BE2C (cell line): ENCODE measurements at regions not wholly inside any gene's neighbourhood (a gene's known extent, or its start where the extent isn't known, plus 50 kb on each side); places are given as distances from the start of the nearest gene placed in this dataset.

Experiments used
- DNase-seq: peaks from one replicate; pipeline ENCODE4 v3.0.0-alpha.2; 2020
- H3K27me3 ChIP-seq: fragments of 250-450 bp; sonication (Bioruptor Pico); 2 replicates; pipeline ENCODE4 v1.5.1; 2020; ENCODE audit warnings: mild to moderate bottlenecking
- H3K36me3 ChIP-seq: fragments of 250-450 bp; sonication (Bioruptor Pico); 2 replicates; pipeline ENCODE4 v1.5.1; 2020; ENCODE audit warnings: mild to moderate bottlenecking
- H3K4me1 ChIP-seq: fragments of 250-450 bp; sonication (Bioruptor Pico); 2 replicates; pipeline ENCODE4 v1.5.1; 2020
- H3K4me3 ChIP-seq: 2 replicates; pipeline ENCODE4 v1.5.1; 2011; ENCODE audit warnings: low read depth, low read length
- H3K9me3 ChIP-seq: fragments of 250-450 bp; sonication (Bioruptor Pico); 2 replicates; pipeline ENCODE4 v1.5.1; 2020
- TF ChIP-seq, protein P1 (sequence below): IDR thresholded peaks from 2 replicates; pipeline ENCODE4 v1.5.1; 2012; ENCODE audit warnings: mild to moderate bottlenecking, low read depth, low read length

DNA sequence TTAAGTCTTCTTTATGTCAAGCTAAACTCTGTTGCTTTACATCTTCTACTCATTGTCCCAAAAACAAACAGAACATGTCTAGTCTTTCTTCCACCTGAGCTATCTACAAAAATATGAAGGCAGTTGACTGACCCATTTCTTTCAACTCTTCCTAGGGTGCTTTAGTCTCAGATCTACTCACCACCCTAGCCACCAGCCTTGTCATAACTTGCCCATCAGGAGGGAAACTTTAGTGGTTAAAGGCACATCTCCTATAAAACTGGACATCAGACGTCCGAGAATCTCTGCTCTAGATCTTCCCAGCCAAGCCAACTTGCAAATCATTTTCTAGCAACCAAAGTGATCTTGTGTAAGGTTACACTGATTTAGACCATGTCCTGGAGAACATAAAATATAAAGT, 205.0 kb downstream of the ACTL7B start:
- H3K36me3 ChIP-seq: no peaks in the 10 kb centered on the region
- H3K9me3 ChIP-seq: no peaks in the 10 kb centered on the region
- TF ChIP-seq, protein P1, sequence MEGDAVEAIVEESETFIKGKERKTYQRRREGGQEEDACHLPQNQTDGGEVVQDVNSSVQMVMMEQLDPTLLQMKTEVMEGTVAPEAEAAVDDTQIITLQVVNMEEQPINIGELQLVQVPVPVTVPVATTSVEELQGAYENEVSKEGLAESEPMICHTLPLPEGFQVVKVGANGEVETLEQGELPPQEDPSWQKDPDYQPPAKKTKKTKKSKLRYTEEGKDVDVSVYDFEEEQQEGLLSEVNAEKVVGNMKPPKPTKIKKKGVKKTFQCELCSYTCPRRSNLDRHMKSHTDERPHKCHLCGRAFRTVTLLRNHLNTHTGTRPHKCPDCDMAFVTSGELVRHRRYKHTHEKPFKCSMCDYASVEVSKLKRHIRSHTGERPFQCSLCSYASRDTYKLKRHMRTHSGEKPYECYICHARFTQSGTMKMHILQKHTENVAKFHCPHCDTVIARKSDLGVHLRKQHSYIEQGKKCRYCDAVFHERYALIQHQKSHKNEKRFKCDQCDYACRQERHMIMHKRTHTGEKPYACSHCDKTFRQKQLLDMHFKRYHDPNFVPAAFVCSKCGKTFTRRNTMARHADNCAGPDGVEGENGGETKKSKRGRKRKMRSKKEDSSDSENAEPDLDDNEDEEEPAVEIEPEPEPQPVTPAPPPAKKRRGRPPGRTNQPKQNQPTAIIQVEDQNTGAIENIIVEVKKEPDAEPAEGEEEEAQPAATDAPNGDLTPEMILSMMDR: no peak
- no peak for DNase-seq
- no peak overlapping the region for H3K4me3 ChIP-seq
- H3K27me3 ChIP-seq: no peaks in the 10 kb centered on the region
- H3K4me1 ChIP-seq: no peaks in the 10 kb centered on the region

DNA sequence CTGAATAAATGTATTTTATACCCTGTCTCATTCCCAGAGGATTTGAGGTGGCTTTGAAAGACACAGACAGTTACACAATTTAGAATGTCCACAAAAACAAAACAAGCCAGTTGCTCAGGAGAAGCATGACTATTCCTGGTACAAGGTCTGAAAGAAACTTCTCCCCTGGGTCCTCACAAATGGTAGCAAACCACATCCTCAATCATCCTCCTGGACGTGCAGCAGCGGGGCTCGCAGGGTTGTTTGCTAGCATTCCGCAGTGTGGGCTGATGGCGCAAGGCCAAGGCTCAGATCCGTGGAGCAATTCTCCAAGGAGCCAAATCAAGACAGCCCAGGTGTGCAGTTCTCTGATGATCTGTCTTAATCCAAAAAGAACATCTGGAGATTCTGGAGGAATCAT, 210.3 kb downstream of the ACTL7B start:
- TF ChIP-seq, protein P1: no peak
- H3K9me3 ChIP-seq: no peaks in the 10 kb centered on the region
- no peak for DNase-seq

DNA sequence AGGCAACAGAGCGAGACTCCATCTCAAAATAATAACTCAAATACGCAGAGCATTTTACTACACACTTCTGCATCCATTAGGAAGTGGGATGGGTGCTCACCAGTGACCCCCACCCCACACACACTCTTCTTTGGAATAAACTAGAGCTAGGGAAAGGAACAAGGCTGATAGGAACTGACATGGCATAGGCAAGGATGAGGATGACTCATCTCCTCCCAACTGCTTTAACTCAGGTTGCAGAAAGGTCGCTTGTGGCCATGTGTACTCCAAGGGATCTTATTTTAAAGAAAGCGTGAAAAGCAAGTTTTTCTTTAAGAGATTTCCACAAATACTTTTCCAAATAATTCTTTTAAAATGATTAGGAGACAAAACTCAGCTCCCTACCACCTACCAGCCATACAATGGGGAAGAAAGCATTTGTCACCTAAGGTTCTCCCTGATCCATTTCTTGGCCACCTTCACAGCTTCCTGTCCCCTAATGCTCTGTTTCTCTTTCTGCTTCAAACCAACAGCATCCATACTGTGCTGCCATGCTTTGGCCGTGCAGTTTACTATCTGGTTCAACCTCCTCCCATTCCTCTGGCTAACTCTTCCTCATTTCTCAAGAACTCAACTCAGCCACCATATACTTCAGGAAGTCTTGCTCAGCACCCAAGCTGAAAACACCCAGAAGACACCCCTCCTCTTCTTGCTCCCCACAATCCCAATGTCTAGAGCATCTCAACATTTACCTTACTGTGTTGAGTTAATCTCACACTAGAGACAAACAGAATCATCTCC, 211.9 kb downstream of the ACTL7B start:
- H3K4me3 ChIP-seq: no peak overlapping the region
- H3K27me3 ChIP-seq: no peaks in the 10 kb centered on the region
- H3K4me1 ChIP-seq: no peaks in the 10 kb centered on the region
- DNase-seq: no peak
- H3K36me3 ChIP-seq: no peaks in the 10 kb centered on the region
- TF ChIP-seq, protein P1: no peak
- no peaks in the 10 kb centered on the region for H3K9me3 ChIP-seq

More for the DNA sequence above, 210.3 kb downstream of the ACTL7B start:
- no peaks in the 10 kb centered on the region for H3K27me3 ChIP-seq
- H3K36me3 ChIP-seq: no peaks in the 10 kb centered on the region
- no peaks in the 10 kb centered on the region for H3K4me1 ChIP-seq
- no peak overlapping the region for H3K4me3 ChIP-seq

DNA sequence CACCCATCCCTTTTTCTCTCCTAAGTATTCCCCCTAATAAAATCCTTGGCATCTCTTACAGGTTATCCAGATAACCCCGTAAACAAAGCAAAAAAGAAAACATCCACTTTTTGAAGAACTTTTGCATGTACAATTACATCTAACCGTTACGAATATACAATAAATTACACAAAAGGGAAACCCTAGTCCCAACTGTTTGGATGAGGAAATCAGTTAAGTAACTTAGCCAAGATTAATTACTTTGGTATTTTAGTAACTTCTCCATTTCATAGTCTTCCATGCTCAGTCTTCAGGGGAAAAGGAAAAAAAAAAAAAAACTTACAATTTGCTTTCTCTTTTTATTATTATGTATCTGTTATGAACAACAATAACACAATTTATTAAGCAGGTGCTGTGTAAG, 212.9 kb downstream of the ACTL7B start:
- DNase-seq: no peak
- TF ChIP-seq, protein P1: no peak
- H3K9me3 ChIP-seq: no peaks in the 10 kb centered on the region
- no peaks in the 10 kb centered on the region for H3K4me1 ChIP-seq
- no peak overlapping the region for H3K4me3 ChIP-seq
- H3K36me3 ChIP-seq: no peaks in the 10 kb centered on the region
- no peaks in the 10 kb centered on the region for H3K27me3 ChIP-seq

DNA sequence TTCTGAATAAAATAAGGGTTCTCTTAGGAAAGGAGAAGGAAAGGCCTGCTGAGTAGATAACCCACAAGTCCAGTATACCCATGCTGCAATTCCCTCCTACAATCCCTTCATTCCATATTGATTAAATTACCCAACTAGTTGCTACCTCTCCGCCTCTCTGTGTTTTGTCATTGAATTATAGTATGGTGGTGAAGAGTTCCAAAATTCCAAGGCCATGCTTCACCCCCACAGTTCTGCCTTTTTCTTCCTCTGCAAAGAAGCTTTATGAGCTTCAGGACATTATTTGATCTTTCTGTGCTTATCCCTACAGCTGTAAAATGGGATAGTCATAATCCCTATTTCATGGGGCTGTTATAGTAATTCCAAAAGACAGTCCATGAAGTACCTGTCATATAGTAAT, 215.6 kb downstream of the ACTL7B start:
- DNase-seq: no peak
- Histone ChIP-seq H3K27me3 (peaks cover 4% of the 10 kb centered on the region; the same call in 1 of the 2 replicates), H3K36me3 (no peaks in the 10 kb centered on the region), H3K4me3 (no peak overlapping the region), H3K4me1 (no peaks in the 10 kb centered on the region), H3K9me3 (no peaks in the 10 kb centered on the region)
- TF ChIP-seq, protein P1: no peak

DNA sequence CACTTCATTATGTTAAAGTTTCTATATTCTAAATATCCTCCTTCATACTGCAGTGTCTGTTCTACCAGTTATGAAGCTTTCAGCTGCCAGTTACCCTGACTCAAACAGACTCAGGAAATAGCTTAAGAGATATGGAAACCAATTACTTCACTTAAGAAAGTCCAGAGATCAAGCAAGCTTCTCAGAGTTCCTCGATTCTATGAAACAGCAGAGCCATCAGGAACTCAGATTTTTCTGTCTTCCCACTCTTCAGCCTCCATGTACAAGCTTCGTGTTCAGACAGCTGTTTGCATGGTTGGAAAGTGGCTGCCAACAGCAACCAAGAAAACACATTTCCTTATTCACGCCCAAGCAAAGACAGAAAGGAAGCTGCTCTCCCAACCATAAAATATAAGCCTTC, 216.1 kb downstream of the ACTL7B start:
- peaks cover 4% of the 10 kb centered on the region; the same call in 1 of the 2 replicates for H3K27me3 ChIP-seq
- H3K4me3 ChIP-seq: no peak overlapping the region
- no peak for DNase-seq
- no peaks in the 10 kb centered on the region for H3K36me3 ChIP-seq
- H3K9me3 ChIP-seq: no peaks in the 10 kb centered on the region
- TF ChIP-seq, protein P1: no peak
- no peaks in the 10 kb centered on the region for H3K4me1 ChIP-seq
